GM18499 (cell line): ENCODE measurements at regions not wholly inside any gene's neighbourhood (a gene's known extent, or its start where the extent isn't known, plus 50 kb on each side); places are given as distances from the start of the nearest gene placed in this dataset.
A peak's percentile ranks its signal among the peaks of the same experiment; 100 is the strongest.
"Not testable (repeated sequence)": the region's sequence is repeated elsewhere in the genome, so short reads cannot be mapped to it uniquely, and the experiment has no call there.

ENCODE experiments used
- ATAC-seq: cut with Tn5 transposase; IDR thresholded peaks from one replicate; pipeline ENCODE4 v1.9.1; 2021; ENCODE audit warnings: moderate number of reproducible peaks; ENCODE audit not compliant: insufficient read depth, unreplicated experiment

DNA sequence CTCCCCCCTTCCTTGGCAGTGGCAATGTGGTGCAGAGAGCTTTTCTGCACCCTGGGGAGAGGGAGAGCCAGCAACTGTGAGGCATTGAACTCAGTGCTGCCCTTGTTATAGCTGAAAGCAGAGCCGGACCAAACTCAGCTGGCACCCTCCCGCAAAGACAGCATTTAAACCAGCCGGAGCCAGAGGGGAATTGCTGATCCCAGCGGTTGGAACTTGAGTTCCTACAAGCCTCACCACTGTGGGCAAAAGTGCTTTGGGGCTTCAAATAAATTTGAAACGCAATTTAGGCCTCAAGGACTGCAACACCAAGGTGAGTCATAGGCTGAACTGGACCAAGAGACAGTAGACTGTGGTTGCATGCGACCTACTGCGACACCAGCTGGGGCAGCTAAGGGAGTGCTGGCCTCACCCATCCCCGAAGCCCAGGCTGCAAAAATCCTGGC lies 207.6 kb upstream of the CDKN2B start:
- no peak for ATAC-seq

- ATAC-seq: no peak
These were observed 208.1 kb upstream of the CDKN2B start for GRCh38 chr9:22217254-22217653.

GRCh38 chr9:22225856-22226255 lies 216.8 kb upstream of the CDKN2B start:
- not testable (repeated sequence) for ATAC-seq

GRCh38 chr9:22227986-22228385 lies 218.6 kb upstream of the DMRTA1 start:
- no peak for ATAC-seq

DNA sequence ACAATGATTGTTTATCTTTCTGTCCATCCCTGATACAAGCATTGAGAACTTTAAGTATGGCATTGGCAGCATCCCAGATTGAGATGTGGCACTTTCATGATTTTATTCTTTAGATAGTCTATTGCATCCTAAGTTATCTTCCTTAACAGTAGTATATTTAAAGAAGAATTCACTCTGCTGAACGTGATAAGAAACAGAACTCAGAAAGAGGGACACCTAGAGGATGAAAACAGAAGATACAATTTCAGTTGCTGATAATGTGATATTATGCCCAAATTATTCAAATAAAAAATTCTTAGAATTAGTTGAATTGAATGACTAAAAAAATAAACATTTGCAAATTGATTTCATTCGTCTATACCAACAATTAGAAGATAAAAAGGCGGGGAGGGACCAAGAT lies 218.1 kb upstream of the DMRTA1 start:
- no peak for ATAC-seq

- no peak for ATAC-seq
These were observed 217.6 kb upstream of the DMRTA1 start for GRCh38 chr9:22229069-22229468.

DNA sequence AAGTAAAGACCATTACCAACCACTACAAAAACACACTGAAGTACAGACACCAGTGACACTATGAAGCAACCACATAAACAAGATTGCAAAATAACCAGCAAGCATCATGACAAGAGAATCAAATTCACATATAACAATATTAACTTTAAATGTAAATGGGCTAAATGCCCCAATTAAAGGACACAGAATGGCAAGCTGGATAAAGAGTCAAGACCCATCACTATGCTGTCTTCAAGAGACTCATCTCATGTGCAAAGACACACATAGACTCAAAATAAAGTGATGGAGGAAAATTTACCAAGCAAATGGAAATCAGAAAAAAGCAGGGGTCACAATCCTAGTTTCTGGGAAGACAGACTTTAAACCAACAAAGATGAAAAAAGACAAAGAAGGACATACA lies 215.3 kb upstream of the DMRTA1 start:
- not testable (repeated sequence) for ATAC-seq

DNA sequence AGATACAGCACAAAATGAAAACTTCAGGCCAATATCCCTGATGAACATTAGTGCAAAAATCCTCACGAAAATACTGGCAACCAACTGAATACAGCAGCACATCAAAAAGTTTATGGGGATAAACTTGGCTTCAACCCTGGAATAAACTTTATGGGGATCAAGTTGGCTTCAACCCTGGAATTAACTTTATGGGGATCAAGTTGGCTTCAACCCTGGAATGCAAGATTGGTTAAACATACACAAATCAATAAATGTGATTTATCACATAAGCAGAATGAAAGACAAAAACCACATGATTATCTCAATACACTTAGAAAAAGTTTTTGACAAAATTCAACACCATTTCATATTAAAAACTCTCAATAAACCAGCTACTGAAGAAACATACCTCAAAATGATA lies 213.7 kb upstream of the DMRTA1 start:
- ATAC-seq: no peak

- ATAC-seq: no peak
These were observed 208.9 kb upstream of the DMRTA1 start for GRCh38 chr9:22237497-22238363.

GRCh38 chr9:22238809-22239684 lies 207.6 kb upstream of the DMRTA1 start:
- ATAC-seq: no peak

DNA sequence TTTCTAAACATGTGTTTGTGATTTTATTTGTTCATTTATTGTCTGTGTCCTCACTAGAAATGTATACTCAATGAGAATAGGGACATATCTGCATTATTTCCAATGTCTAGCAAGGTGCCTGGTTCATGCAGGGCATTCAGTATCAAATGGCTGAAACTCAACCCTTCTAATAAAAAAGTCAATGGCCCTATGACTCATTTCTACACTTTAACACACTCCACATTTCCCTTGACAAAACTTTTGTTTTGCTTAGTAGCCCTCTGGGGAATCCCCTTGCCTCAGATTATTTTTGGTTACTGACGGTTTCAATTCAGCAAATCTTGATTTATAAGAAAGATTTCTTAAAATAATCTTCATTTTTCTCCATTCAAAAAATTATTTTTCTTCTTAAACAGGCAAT lies 206.0 kb upstream of the DMRTA1 start:
- peak; percentile 92 for ATAC-seq

DNA sequence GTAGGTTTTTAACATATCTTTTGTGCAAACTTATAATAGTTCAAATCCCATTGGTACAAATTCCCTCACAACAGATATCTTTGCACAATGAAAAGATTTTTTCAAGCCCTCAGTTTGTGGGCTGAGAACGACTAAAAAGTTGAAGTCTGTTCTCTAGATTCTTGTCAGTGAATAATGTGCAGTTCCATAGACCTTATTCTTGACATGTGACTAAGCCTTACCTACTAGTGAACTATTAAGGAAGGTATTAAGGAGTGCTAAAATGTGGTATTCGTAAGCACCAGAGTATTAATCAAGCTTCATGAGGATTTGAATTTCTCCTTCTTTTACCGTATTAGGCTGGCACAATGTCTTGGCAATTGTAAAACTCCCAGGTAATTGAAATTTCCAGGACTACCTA lies 205.6 kb upstream of the DMRTA1 start:
- no peak for ATAC-seq

GRCh38 chr9:22241611-22242010 lies 205.0 kb upstream of the DMRTA1 start:
- no peak for ATAC-seq

- no peak for ATAC-seq
These were observed 202.2 kb upstream of the DMRTA1 start for GRCh38 chr9:22244139-22245011.

DNA sequence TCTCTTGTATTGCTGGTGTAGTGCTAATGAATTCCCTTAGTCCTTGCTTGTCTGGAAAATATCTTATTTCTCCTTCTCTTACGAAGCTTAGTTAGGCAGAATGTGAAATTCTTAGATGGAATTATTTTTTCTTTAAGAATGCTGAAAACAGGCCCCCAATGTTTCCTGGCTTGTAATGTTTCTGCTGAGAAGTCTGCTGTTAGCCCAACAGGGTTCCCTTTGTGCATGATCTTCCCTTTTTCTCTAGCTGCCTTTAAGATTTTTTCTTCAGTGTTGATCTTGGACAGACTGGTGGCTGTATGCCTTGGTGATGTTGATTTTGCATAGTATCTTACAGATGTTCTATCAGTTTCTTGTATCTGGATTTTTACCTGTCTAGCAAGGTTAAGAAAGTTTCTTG lies 191.3 kb upstream of the DMRTA1 start:
- no peak for ATAC-seq

DNA sequence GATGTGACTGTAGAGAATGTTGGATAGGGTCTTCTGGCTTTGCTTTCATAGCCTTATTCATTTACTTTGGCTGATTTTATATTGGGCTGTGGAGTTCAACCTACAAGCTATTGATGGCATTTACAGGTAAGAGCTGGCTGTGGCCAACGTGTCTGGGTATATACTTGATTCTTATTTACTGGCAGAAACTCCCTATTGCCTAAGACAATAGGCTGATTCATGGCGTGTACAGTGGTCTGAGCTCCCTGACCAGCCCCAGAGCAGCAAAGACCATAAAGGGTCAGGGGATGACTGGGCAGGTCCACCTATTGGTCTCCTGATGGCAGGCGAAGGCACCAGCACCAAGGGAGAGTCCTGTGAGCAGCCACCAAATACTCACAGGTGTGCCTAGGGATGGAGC lies 190.2 kb upstream of the DMRTA1 start:
- ATAC-seq: no peak

DNA sequence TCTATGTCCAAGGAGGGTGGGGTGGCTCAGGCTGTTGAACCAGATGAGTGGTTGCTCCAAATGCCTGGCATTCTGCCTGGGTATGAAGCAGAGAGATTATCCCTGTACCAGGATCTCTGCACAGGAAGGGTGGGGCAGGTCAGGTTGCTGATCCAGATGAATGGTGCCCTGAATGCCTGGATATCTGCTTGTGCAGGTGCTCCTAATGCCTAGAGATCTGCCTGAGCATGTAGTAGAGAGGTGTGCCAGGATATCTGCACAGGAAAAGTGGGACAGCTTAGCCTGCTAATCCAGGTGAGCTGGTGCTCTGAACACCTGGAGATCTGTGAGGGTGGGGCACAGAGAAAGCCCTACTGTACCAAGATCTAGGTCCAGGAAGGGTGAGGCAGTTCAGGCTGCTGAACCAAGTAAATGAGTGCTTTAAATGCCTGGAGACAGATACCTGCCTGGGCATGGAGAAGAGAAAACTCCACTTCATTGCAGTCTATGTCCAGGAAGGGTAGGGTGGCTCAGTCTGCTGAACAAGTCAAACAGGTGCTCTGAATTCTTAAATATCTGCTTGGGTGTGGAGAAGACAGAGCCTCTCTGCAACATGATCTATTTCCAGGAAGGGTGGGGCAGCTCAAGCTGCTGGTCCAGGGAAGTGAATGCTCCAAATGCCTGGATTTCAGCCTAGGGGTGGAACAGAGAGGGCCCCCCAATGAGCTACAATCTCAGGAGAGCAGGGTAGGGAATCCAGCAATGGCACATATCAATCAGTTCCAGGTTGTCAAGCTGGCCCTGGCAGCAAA lies 189.4 kb upstream of the DMRTA1 start:
- no peak for ATAC-seq

GRCh38 chr9:22265038-22265437 lies 181.6 kb upstream of the DMRTA1 start:
- ATAC-seq: no peak

- no peak for ATAC-seq
These were observed 181.1 kb upstream of the DMRTA1 start for GRCh38 chr9:22265534-22265933.

- no peak for ATAC-seq
These were observed 172.1 kb upstream of the DMRTA1 start for GRCh38 chr9:22274477-22274876.
